H7 (cell line): ENCODE measurements at regions not wholly inside any gene's neighbourhood (a gene's known extent, or its start where the extent isn't known, plus 50 kb on each side); places are given as distances from the start of the nearest gene placed in this dataset.

ENCODE experiments used
- DNase-seq: peaks from one replicate; pipeline ENCODE4 v3.0.0; 2012
- H3K27me3 ChIP-seq: 2 replicates; pipeline ENCODE4 v1.6.0; 2011; ENCODE audit warnings: mild to moderate bottlenecking, low read length; ENCODE audit not compliant: control insufficient read depth, insufficient read depth
- H3K36me3 ChIP-seq: replicated peaks from 2 replicates; pipeline ENCODE4 v1.5.1; 2011; ENCODE audit warnings: low read length; ENCODE audit not compliant: control insufficient read depth, insufficient read depth
- H3K4me3 ChIP-seq: 2 replicates; pipeline ENCODE4 v1.5.1; 2011; ENCODE audit warnings: low read depth, mild to moderate bottlenecking, control low read depth, low read length, moderate library complexity; ENCODE audit not compliant: insufficient read depth

DNA sequence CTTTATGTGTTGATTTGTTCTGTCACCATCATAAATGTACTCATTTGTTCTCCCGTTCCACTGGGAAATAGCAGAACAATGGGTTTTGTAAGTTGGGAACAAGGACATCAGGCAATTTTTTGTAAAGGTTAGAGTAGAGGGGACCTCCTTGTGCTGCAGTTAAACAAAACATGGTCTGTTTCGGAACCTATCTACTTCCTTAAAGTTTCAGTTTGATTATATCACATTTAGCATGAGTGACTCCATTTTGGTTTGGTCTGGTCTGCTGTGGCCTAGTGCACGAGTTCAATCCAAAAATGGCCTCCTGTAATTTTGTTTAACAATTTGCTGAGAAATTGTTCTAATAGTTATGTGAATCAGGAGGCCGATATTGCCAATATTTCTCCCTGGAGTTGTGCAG lies 372.7 kb downstream of the NUAK1 start:
- H3K36me3 ChIP-seq = no peaks in the 10 kb centered on the region
- no peak for DNase-seq
- no peaks in the 10 kb centered on the region for H3K27me3 ChIP-seq
- no peak overlapping the region for H3K4me3 ChIP-seq

DNA sequence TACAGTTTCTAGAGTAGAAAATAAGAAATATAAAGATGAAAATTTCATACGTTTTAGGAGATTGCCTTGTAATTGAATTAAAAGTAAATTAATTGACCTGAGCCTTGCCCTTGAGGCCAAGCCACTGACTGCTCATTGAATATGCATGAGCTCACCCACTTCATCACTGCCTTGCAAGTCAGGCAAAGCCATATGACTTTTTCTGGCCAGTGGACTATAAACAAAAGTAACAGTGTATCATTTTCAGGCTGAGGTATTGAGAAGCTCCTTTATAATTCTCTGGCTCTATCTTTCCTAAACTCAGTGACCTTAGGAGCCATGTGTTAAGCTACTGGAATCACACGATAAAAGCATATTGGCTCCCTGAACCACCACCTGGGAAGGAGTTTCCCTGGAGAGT lies 369.3 kb downstream of the NUAK1 start:
- Histone ChIP-seq H3K36me3 (no peaks in the 10 kb centered on the region), H3K4me3 (no peak overlapping the region), H3K27me3 (no peaks in the 10 kb centered on the region)
- DNase-seq = no peak

DNA sequence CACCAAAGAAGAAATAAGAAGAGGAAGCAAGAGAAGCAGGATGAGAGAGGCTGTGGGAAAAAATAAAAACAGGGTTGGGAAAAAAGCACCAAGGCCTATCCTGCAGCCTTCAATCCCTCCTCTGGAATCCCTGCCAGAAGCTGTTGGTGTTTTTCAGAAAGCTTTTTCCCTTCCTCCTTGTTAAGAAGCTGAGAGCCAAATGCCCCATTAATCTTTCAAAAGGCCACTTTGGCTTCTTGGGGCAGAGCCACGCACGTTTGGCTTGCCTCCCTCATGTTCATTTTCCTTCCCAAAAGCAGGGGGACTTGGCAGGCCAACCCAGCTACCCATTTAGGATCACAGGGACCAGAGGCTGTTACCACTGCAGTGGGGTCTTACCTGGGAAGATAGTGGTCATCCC lies 365.3 kb downstream of the NUAK1 start:
- H3K36me3 ChIP-seq = no peaks in the 10 kb centered on the region
- no peak for DNase-seq

GRCh38 chr12:105774037-105774436 lies 364.7 kb downstream of the NUAK1 start:
- H3K27me3 ChIP-seq = no peaks in the 10 kb centered on the region

More for the DNA sequence above, 365.3 kb downstream of the NUAK1 start:
- no peak overlapping the region for H3K4me3 ChIP-seq
- H3K27me3 ChIP-seq = no peaks in the 10 kb centered on the region

GRCh38 chr12:105775343-105775742 lies 363.4 kb downstream of the NUAK1 start:
- DNase-seq = no peak
- H3K36me3 ChIP-seq = no peaks in the 10 kb centered on the region
- H3K4me3 ChIP-seq = no peak overlapping the region
- H3K27me3 ChIP-seq = no peaks in the 10 kb centered on the region

More at GRCh38 chr12:105774037-105774436, 364.7 kb downstream of the NUAK1 start:
- no peak overlapping the region for H3K4me3 ChIP-seq
- no peaks in the 10 kb centered on the region for H3K36me3 ChIP-seq
- no peak for DNase-seq

- DNase-seq = no peak
- H3K27me3 ChIP-seq = no peaks in the 10 kb centered on the region
- no peaks in the 10 kb centered on the region for H3K36me3 ChIP-seq
- no peak overlapping the region for H3K4me3 ChIP-seq
These were observed 354.5 kb downstream of the NUAK1 start for GRCh38 chr12:105783983-105784947.

- Histone ChIP-seq H3K27me3 (no peaks in the 10 kb centered on the region), H3K4me3 (no peak overlapping the region), H3K36me3 (no peaks in the 10 kb centered on the region)
- DNase-seq = no peak
These were observed 345.3 kb downstream of the NUAK1 start for GRCh38 chr12:105793421-105793820.

DNA sequence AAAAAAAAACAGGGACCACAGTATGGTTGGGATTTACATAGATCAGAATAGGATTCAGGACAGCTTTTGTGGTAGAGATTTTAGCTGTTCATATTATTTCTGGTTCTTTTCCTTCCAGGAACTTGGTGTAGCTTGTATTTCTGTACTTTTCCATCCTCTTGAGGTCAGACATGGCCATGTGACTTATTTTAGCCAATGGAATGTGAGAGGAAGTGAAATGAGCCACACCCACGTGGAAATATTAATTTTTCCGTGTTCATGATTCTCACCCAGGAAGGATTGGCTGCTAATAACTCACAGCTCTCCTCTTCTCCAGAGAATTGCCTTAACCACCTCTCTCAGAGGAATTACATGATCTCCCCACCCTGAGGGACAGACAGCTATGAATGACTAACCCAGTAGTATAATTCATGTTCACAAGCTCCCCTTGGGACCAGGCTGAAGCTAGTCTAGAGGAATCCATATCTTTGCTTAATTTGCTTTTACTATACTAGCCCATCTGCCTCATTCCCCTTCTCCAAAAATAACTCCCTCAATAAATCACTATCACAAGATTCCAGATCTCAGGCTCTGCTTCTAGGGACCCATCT lies 340.4 kb downstream of the NUAK1 start:
- Histone ChIP-seq H3K4me3 (no peak overlapping the region), H3K36me3 (no peaks in the 10 kb centered on the region), H3K27me3 (no peaks in the 10 kb centered on the region)
- no peak for DNase-seq

DNA sequence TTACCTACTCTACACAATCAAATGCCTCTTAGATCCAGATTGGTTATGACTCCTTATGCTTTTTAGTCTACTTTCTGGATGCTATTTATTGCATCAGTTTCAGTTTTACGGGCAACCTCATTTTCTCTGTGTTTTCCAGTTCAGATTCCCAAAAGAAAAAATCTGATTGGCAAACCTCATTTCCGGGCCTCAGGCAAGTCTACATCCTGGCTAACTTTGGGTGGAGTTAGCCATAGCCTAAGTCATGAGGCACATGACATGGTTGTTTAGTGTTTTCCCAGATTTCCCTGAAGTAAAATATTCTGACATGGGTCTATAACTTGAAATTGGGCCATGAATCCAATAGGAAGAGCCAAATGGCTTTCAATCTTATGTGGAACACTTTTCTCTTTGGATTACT lies 339.7 kb downstream of the NUAK1 start:
- no peaks in the 10 kb centered on the region for H3K36me3 ChIP-seq
- no peak overlapping the region for H3K4me3 ChIP-seq
- no peak for DNase-seq
- no peaks in the 10 kb centered on the region for H3K27me3 ChIP-seq

DNA sequence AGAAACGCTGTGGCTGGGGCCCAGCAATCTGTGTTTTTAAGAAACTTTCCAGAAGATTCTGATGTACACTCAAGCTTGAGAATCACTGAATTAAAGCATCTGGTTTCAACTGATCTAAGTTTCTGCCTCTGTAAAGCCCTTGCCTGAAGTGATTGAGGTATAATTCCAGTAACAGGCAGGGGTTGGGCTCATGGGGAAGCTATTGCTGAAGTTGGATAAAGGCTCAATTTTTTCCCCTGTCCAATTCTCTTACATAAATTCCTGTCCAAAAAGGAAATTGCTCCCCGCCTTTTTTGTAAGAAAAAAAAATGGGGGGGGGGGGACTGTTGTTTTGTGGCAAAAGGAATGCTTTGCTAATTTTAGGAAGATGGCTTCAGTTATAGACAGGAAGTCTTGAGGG lies 337.4 kb downstream of the NUAK1 start:
- Histone ChIP-seq H3K27me3 (no peaks in the 10 kb centered on the region), H3K36me3 (no peaks in the 10 kb centered on the region), H3K4me3 (no peak overlapping the region)
- no peak for DNase-seq

DNA sequence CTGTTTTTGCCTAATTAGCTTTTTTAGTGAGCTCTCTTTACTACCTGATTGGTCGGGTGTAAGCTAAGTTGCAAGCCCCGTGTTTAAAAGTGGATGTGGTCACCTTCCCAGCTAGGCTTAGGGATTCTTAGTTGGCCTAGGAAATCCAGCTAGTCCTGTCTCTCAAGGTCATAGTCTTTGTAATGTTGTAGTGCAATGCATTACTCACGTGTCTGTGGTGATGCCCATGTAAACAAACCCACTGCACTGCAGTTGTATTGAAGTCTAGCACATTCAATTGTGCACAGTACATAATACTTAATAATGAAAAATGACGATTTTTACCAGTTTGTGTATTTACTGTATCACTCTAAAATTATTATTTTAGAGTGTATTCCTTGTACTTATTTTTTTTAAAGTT lies 335.5 kb downstream of the NUAK1 start:
- no peaks in the 10 kb centered on the region for H3K36me3 ChIP-seq
- H3K4me3 ChIP-seq = no peak overlapping the region
- DNase-seq = no peak
- H3K27me3 ChIP-seq = no peaks in the 10 kb centered on the region

- no peak for DNase-seq
- Histone ChIP-seq H3K36me3 (no peaks in the 10 kb centered on the region), H3K4me3 (no peak overlapping the region), H3K27me3 (no peaks in the 10 kb centered on the region)
These were observed 334.0 kb downstream of the NUAK1 start for GRCh38 chr12:105804591-105805265.

- no peak for DNase-seq
- no peaks in the 10 kb centered on the region for H3K36me3 ChIP-seq
- H3K27me3 ChIP-seq = no peaks in the 10 kb centered on the region
- H3K4me3 ChIP-seq = no peak overlapping the region
These were observed 332.9 kb downstream of the NUAK1 start for GRCh38 chr12:105805730-105806399.

DNA sequence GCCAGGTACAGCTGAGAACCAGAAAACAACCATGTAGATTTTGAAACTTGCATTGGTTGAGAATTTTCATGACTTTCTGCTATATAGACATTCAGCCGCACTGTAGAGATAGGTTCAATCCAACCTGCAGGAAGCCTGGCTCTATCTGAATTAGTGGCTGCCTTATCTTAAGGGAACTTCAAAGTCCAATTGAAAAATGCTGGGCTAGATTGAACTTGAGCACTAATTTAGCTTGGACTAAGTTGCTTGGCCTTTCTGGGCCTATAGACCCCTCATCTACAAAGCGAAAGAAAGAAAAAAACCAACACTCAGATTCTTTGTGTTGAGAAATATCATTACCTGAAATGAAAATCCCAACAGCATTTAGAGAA lies 332.4 kb downstream of the NUAK1 start:
- H3K36me3 ChIP-seq = no peaks in the 10 kb centered on the region
- H3K4me3 ChIP-seq = no peak overlapping the region
- H3K27me3 ChIP-seq = no peaks in the 10 kb centered on the region
- DNase-seq = no peak
